Calu3 (cell line): ENCODE measurements at regions not wholly inside any gene's neighbourhood (a gene's known extent, or its start where the extent isn't known, plus 50 kb on each side); places are given as distances from the start of the nearest gene placed in this dataset.

ENCODE experiments used
- BruUV-seq: library from RNA; stranded (reverse); fragments of 400-500 nt; replicated peaks from 2 replicates; lab custom pipeline; 2021; lab: Mats Ljungman, UMichigan
- CTCF ChIA-PET: fragments of 300-600 bp; sonication (Branson Sonifier 250); formaldehyde crosslinking; loops from one replicate; lab custom pipeline; 2022; ENCODE audit warnings: antibody characterized with exemption; lab: Charles Lee
- DNase-seq: peaks from one replicate; pipeline ENCODE4 v3.0.0; 2022
- H3K27ac Mint-ChIP-seq: one replicate; pipeline ENCODE4 v1.8.0; 2022; ENCODE audit warnings: mixed read lengths; ENCODE audit not compliant: unreplicated experiment
- H3K27me3 Mint-ChIP-seq: one replicate; pipeline ENCODE4 v1.8.0; 2022; ENCODE audit warnings: mixed read lengths; ENCODE audit not compliant: unreplicated experiment
- H3K36me3 Mint-ChIP-seq: one replicate; pipeline ENCODE4 v1.8.0; 2022; ENCODE audit warnings: mild to moderate bottlenecking, moderate library complexity, mixed read lengths; ENCODE audit not compliant: insufficient read depth, unreplicated experiment
- H3K4me1 Mint-ChIP-seq: one replicate; pipeline ENCODE4 v1.8.0; 2022; ENCODE audit warnings: mild to moderate bottlenecking, low read depth, mixed read lengths; ENCODE audit not compliant: unreplicated experiment
- H3K4me3 Mint-ChIP-seq: one replicate; pipeline ENCODE4 v1.8.0; 2022; ENCODE audit warnings: mild to moderate bottlenecking, low read depth, moderate library complexity, mixed read lengths; ENCODE audit not compliant: unreplicated experiment
- H3K9me3 Mint-ChIP-seq: one replicate; pipeline ENCODE4 v1.8.0; 2022; ENCODE audit warnings: low read depth, mixed read lengths; ENCODE audit not compliant: unreplicated experiment
- CTCF ChIP-seq: fragments of 200-600 bp; IDR thresholded peaks from one replicate; pipeline ENCODE4 v1.8.0; 2022; ENCODE audit warnings: antibody characterized with exemption; ENCODE audit not compliant: unreplicated experiment
- intact Hi-C: fragments of 100-400 bp; cut with micrococcal nuclease; formaldehyde crosslinking; loops from one replicate; pipeline ENCODE4 v1.10.0; 2022; ENCODE audit not compliant: unreplicated experiment

GRCh38 chr22:48942698-48943566, 884.7 kb downstream of the BRD1 start:
- DNase-seq: no peak
- Mint-ChIP-seq H3K9me3 (peaks cover 10% of the 10 kb centered on the region), H3K4me3 (no peak overlapping the region), H3K4me1 (no peaks in the 10 kb centered on the region), H3K27ac (no peak overlapping the region), H3K27me3 (no peaks in the 10 kb centered on the region), H3K36me3 (no peaks in the 10 kb centered on the region)
- intact Hi-C loops: no loop called here
- TF ChIP-seq CTCF: no peak
- CTCF ChIA-PET: no interaction called here
- no TSS peak for BruUV-seq

GRCh38 chr22:48941903-48942575, 885.6 kb downstream of the BRD1 start:
- CTCF ChIA-PET: no interaction called here
- Mint-ChIP-seq H3K4me3 (no peak overlapping the region), H3K9me3 (peaks cover 10% of the 10 kb centered on the region), H3K4me1 (no peaks in the 10 kb centered on the region), H3K27me3 (no peaks in the 10 kb centered on the region), H3K27ac (no peak overlapping the region), H3K36me3 (no peaks in the 10 kb centered on the region)
- no peak for DNase-seq
- TF ChIP-seq CTCF: no peak
- intact Hi-C loops: no loop called here
- no TSS peak for BruUV-seq

- H3K27me3 Mint-ChIP-seq: no peaks in the 10 kb centered on the region
- H3K36me3 Mint-ChIP-seq: no peaks in the 10 kb centered on the region
- BruUV-seq: no TSS peak
- H3K4me1 Mint-ChIP-seq: no peaks in the 10 kb centered on the region
- H3K27ac Mint-ChIP-seq: no peak overlapping the region
- peaks cover 10% of the 10 kb centered on the region for H3K9me3 Mint-ChIP-seq
- H3K4me3 Mint-ChIP-seq: no peak overlapping the region
- TF ChIP-seq CTCF: no peak
- intact Hi-C loops: no loop called here
- DNase-seq: no peak
- CTCF ChIA-PET: no interaction called here
These were observed 886.4 kb downstream of the BRD1 start for GRCh38 chr22:48941033-48941902.

GRCh38 chr22:48940266-48941032, 887.2 kb downstream of the BRD1 start:
- Mint-ChIP-seq H3K9me3 (peaks cover 8% of the 10 kb centered on the region), H3K36me3 (no peaks in the 10 kb centered on the region), H3K4me1 (no peaks in the 10 kb centered on the region), H3K27ac (no peak overlapping the region), H3K27me3 (no peaks in the 10 kb centered on the region), H3K4me3 (no peak overlapping the region)
- no peak for TF ChIP-seq CTCF
- CTCF ChIA-PET: no interaction called here
- no peak for DNase-seq
- no TSS peak for BruUV-seq
- intact Hi-C loops: no loop called here
